GM18909 (cell line): ENCODE measurements at regions not wholly inside any gene's neighbourhood (a gene's known extent, or its start where the extent isn't known, plus 50 kb on each side); places are given as distances from the start of the nearest gene placed in this dataset.

Experiments used
- ATAC-seq: cut with Tn5 transposase; IDR thresholded peaks from one replicate; pipeline ENCODE4 v1.9.1; 2021; ENCODE audit warnings: mild to moderate bottlenecking; ENCODE audit not compliant: unreplicated experiment, poor library complexity

GRCh38 chr14:22513066-22513812 lies 75.8 kb downstream of the DAD1 start:
- ATAC-seq, result no peak

- no peak for ATAC-seq
Measured at GRCh38 chr14:22512106-22512814, 76.8 kb downstream of the DAD1 start.

GRCh38 chr14:22510527-22511110 lies 78.4 kb downstream of the DAD1 start:
- no peak for ATAC-seq

GRCh38 chr14:22509751-22510300 lies 79.2 kb downstream of the DAD1 start:
- ATAC-seq, result peak; percentile 13

GRCh38 chr14:22509036-22509709 lies 79.9 kb downstream of the DAD1 start:
- peak; percentile 13 for ATAC-seq

GRCh38 chr14:22508662-22509035 lies 80.4 kb downstream of the DAD1 start:
- no peak for ATAC-seq

GRCh38 chr14:22508150-22508457 lies 80.9 kb downstream of the DAD1 start:
- ATAC-seq, result no peak

GRCh38 chr14:22506778-22507351 lies 82.2 kb downstream of the DAD1 start:
- no peak for ATAC-seq

- no peak for ATAC-seq
Measured at GRCh38 chr14:22506378-22506710, 82.7 kb downstream of the DAD1 start.

GRCh38 chr14:22505697-22506377 lies 83.2 kb downstream of the DAD1 start:
- ATAC-seq, result no peak

- no peak for ATAC-seq
Measured at GRCh38 chr14:22505309-22505696, 83.7 kb downstream of the DAD1 start.

GRCh38 chr14:22502551-22502950 lies 86.5 kb downstream of the DAD1 start:
- ATAC-seq, result no peak

GRCh38 chr14:22502007-22502406 lies 87.0 kb downstream of the DAD1 start:
- ATAC-seq, result no peak

GRCh38 chr14:22500954-22501726 lies 87.9 kb downstream of the DAD1 start:
- ATAC-seq, result no peak

GRCh38 chr14:22500525-22500924 lies 88.5 kb downstream of the DAD1 start:
- no peak for ATAC-seq

GRCh38 chr14:22497671-22498093 lies 91.3 kb downstream of the DAD1 start:
- no peak for ATAC-seq

- ATAC-seq, result peak; percentile 27
Measured at GRCh38 chr14:22497144-22497423, 91.9 kb downstream of the DAD1 start.

GRCh38 chr14:22494486-22495135 lies 94.4 kb downstream of the DAD1 start:
- ATAC-seq, result no peak

- ATAC-seq, result no peak
Measured at GRCh38 chr14:22493753-22494152, 95.3 kb downstream of the DAD1 start.
